K562 (cell line): ENCODE measurements at regions not wholly inside any gene's neighbourhood (a gene's known extent, or its start where the extent isn't known, plus 50 kb on each side); places are given as distances from the start of the nearest gene placed in this dataset.

Source experiments
- ILF3 ChIP-seq: fragments of 450-650 bp; IDR thresholded peaks from 2 replicates; pipeline ENCODE4 v1.6.1; 2018; ENCODE audit warnings: antibody characterized with exemption, mild to moderate bottlenecking, moderate library complexity, borderline replicate concordance
- TARDBP ChIP-seq: fragments of 450-650 bp; IDR thresholded peaks from 2 replicates; pipeline ENCODE4 v1.6.1; 2016
- TF ChIP-seq, protein P1 (sequence below): fragments of 250-450 bp; sonication (Bioruptor Pico); IDR thresholded peaks from 2 replicates; pipeline ENCODE4 v1.5.0; 2020; ENCODE audit warnings: mild to moderate bottlenecking, borderline replicate concordance

DNA sequence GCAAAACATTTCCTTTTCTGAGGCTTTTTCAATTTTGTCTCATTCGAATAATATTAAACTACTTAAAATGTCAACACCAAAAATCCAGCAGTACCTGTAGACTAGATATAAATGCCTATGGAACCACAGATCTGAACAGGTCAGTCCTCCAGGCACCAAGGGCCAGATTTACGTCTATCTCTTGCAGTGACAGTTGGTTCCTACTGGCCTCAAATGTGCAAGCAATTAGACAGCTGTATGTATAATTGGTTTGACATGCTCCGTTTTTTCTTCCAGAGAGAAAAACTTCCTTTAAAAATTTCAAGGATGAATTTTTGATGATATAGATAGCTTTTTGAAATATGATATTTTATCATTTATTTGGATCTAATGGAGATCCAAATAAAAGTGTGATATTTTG lies 443.8 kb upstream of the POU3F3 start:
- no peak for TF ChIP-seq ILF3
- no peak for TF ChIP-seq TARDBP
- TF ChIP-seq, protein P1, sequence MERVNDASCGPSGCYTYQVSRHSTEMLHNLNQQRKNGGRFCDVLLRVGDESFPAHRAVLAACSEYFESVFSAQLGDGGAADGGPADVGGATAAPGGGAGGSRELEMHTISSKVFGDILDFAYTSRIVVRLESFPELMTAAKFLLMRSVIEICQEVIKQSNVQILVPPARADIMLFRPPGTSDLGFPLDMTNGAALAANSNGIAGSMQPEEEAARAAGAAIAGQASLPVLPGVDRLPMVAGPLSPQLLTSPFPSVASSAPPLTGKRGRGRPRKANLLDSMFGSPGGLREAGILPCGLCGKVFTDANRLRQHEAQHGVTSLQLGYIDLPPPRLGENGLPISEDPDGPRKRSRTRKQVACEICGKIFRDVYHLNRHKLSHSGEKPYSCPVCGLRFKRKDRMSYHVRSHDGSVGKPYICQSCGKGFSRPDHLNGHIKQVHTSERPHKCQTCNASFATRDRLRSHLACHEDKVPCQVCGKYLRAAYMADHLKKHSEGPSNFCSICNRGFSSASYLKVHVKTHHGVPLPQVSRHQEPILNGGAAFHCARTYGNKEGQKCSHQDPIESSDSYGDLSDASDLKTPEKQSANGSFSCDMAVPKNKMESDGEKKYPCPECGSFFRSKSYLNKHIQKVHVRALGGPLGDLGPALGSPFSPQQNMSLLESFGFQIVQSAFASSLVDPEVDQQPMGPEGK (CRISPR knock-in tag): no peak
